Cardiac septum (tissue), 1 donor: ENCODE measurements at regions not wholly inside any gene's neighbourhood (a gene's known extent, or its start where the extent isn't known, plus 50 kb on each side); places are given as distances from the start of the nearest gene placed in this dataset.
"Not testable (repeated sequence)": the region's sequence is repeated elsewhere in the genome, so short reads cannot be mapped to it uniquely, and the experiment has no call there.

Experiments
- DNase-seq: peaks from one replicate; pipeline ENCODE4 v3.0.0-alpha.2; 2020; ENCODE audit warnings: low spot score
- intact Hi-C: fragments of 100-400 bp; cut with DNase I; formaldehyde crosslinking; loops from one replicate; pipeline ENCODE4 v1.14.0; 2022
- donor health status: DM: no; HTN: no; CAD: no.

DNA sequence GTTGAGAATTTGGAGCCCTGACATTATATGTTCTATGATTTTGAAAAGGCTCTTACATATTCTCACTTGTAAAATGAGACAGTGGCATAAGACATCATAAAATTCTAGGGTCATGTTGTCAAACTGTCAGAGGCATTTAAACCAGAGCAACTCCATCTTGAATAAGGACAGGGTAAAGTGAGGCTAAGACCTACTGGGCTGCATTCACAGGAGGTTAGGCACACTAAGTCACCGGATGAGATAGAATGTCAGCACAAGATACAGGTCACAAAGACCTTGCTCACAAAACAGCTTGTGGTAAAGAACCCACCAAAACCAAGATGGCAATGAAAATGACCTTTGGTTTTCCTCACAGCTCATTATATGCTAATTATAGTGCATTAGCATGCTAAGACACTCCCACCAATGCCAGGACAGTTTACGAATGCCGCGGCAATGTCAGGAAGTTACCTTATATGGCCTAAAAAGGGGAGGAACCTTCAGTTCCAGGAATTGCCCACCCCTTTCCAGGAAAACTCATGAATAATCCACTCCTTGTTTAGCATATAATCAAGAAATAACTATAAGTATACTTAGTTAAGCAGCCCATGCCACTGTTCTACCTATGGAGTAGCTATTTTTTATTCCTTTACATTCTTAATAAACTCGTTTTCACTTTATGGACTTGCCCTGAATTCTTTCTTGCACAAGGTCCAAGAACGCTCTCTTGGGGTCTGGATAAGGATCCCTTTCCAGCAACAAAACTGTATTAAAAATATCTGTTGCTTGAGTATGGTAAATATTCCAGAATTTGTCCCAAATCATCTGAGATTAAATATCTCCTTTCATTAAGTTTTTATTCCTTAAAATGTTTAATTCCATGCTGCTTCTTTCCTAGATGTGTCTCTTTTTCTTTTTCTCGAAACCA is 406.4 kb downstream of the METTL4 start:
- no peak for DNase-seq
- intact Hi-C loops, result no loop called here

GRCh38 chr18:2166876-2167275 is 404.4 kb downstream of the METTL4 start:
- intact Hi-C loops, DNase-seq: not testable (repeated sequence)

GRCh38 chr18:2168022-2168421 is 403.3 kb downstream of the METTL4 start:
- intact Hi-C loops, result no loop called here
- no peak for DNase-seq

- DNase-seq, result no peak
These were observed 401.6 kb downstream of the METTL4 start for GRCh38 chr18:2169656-2170055.

DNA sequence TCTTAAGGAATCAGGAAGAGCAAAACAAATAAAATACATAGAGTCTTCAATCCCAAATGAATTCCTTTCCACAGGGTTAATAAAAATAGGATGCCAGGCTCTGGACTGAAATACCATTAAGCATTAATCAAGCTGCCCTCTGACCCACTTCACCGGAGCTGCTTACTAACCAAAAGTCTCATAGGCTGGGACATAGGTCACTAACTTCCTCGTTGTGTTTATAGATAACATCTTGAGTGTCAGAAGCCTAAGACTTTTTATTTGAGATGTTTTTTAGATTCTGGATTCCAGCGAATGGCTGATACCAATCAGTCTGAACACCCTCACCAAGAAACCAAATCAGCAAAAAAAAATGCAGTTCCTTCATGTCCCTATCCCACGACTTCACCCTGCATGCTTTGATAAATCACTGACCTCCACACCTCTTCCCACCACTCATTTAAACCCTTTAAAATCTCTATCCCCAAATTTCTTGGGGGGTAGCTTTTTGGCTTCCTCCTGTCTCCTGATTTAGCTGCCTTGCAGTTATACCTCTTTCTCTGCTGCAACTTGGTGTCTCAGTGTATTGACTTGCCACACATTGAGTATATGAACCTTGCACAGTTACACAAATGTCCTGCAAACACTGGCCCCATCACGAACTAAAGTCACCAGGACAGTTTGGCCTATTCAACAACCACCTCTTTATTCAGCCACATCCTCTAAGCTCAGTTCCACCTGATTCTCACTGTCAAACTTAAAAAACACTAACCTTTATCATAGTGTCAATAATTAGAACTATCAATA is 399.3 kb downstream of the METTL4 start:
- no peak for DNase-seq
- intact Hi-C loops, result no loop called here

More at GRCh38 chr18:2169656-2170055, 401.6 kb downstream of the METTL4 start:
- intact Hi-C loops, result no loop called here

DNA sequence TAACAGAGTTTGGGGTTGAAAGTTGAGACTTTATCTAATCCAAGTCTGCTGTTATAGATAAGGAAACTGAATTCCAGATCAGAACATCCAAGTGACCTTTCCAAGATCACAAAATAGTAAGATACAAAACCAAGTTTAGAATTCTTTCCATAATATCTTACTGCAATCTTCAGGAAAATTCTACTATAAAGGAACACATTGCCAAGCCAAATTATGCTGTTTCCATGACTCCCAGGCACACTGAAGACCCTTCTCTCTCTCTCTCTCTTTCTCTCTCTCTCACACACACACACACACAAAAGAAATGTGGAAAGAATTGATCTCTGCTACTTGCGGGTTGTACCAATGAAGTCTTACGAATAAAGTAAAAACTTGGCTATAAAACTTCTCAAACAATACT is 398.4 kb downstream of the METTL4 start:
- DNase-seq, result no peak
- intact Hi-C loops, result no loop called here

GRCh38 chr18:2173486-2173885 is 397.8 kb downstream of the METTL4 start:
- DNase-seq, result peak; percentile 77
- intact Hi-C loops, result no loop called here

DNA sequence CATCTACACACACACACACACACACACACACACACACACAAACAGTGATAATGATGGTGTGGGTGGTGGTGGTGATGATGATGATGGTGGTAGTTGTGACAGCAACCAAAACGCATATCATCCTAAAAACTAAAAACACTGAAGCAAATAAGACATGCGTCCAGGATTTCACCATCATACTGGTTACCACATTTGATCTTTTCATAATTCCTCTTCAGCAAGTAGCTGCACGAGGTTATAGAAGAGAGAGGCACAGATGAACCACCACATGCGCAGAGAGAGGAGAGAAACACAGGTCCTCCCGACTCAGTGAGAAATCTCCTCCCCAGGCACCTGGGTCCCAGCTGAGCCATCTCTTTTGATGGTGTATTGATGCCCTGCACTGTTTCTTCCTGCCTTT is 393.3 kb downstream of the METTL4 start:
- intact Hi-C loops, result no loop called here
- no peak for DNase-seq

- DNase-seq, result no peak
- intact Hi-C loops, result no loop called here
These were observed 391.7 kb downstream of the METTL4 start for GRCh38 chr18:2179498-2180183.

DNA sequence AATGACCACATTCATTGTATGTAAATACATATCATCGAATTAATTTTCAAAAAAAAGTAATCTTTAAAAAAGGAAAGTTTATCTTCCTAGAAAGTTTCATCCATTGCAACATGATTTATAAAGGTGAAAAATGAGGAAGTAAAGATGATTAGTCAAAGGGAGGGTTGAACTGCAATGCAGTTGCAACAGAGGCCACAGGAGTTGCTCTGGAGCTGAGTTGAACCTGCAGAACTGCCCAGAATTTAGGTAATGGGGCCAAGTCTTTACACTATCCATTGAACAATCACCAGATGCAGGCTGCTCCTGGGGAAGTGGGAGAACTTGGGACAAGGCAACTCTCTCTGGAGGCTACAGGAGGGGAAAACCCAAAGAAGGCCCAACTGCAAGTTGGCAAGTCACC is 390.7 kb downstream of the METTL4 start:
- intact Hi-C loops, result no loop called here

GRCh38 chr18:2183432-2183831 is 387.9 kb downstream of the METTL4 start:
- no peak for DNase-seq
- intact Hi-C loops, result no loop called here

More for the DNA sequence above, 390.7 kb downstream of the METTL4 start:
- no peak for DNase-seq

DNA sequence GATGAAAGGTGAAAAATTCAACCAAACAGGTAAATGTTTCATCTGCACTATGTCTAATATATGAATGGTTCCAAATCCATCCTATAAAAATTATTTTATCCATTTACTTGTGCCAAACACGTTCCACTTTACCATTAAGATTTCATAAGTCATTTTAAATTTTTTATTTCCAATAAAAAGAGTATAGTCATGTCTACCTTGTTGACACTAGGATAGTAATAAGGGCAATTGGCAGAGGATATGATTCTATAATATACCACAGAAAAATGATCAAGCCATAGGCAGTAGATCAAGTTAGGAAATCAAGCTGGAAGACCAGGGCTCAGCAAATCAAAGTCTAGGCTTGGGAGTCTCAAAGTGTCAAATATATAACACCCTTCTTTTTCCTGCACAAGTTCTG is 384.3 kb downstream of the METTL4 start:
- intact Hi-C loops, result no loop called here
- no peak for DNase-seq

- no peak for DNase-seq
- intact Hi-C loops, result no loop called here
These were observed 383.0 kb downstream of the METTL4 start for GRCh38 chr18:2188258-2188657.

DNA sequence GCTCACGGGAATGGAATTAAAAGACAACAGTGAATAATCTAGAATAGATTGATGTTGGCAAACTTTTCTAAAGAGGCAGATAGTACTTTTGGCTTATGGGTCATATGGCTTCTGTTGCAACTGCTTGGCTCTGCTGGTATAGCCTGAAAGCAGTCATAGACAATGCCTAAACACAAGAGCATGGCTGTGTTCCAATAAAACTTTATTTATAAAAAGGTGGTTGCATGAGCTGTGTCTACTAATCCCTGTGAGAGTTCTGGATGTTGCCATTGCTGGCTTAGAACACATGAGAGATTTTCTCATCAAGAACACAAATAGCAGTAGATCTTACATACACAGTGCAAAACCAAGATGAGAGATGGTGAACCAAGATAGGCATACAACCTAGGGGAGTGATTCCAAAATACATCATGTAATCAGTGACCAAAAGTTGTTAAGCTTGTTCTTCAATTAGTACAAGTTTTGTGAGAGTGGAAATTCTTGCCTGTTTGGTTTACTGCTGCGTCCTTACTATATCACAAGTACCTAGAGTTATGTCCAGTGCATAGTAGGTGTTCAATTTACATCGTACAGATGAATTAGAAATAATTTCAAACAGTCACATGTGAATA is 380.0 kb downstream of the METTL4 start:
- intact Hi-C loops, result no loop called here
- DNase-seq, result no peak

GRCh38 chr18:2192562-2192961 is 378.7 kb downstream of the METTL4 start:
- DNase-seq, result no peak
- intact Hi-C loops, result no loop called here

DNA sequence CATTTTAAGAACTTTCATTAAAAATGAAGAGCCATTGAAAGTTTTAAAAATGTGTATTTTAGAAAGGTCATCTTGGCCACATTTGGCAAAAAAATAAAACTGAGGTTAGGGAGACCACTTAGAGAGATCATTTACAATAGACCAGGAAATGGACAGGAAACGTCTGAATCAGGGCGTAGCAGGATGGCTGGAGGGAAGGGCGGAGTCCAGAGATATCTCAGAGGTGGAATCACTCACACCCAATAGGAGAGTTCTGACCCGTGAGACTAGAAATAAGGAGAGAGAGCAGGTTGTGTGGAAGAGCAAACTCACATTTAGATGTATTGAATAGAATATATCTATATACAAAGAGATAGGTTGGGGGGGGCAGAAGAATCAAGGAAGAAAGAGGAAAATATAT is 373.4 kb downstream of the METTL4 start:
- no peak for DNase-seq

GRCh38 chr18:2199060-2199459 is 372.2 kb downstream of the METTL4 start:
- DNase-seq, result no peak
- intact Hi-C loops, result no loop called here

More for the DNA sequence above, 373.4 kb downstream of the METTL4 start:
- intact Hi-C loops, result no loop called here

DNA sequence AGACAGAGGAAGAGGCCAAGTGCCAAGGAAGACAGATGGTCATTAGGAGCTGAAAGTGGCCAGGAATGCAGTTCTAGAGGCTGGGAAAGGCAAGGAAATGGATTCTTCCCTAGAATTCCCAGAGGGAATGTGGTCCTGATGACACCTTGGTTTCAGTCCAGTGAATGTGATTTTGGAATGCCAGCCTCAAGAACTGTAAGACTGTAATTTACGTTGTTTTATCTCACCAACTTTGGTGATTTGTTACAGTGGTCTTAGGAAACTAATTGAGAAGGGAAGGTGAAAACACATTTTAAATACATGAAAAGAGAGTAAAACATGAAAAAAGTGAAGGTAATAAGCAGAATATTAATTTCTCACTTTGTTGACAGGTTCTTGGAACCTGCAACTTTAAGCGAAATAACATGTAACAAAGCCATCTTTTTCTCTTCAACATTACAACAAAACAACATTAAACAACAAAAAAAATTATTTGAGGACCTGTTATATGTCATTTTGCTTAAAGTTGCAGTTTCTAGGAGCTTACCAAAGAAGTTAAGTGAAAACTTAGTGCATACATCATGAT is 370.2 kb downstream of the METTL4 start:
- DNase-seq, result no peak
- intact Hi-C loops, result no loop called here

- no peak for DNase-seq
- intact Hi-C loops, result no loop called here
These were observed 366.6 kb downstream of the METTL4 start for GRCh38 chr18:2204736-2205135.
